GM12878 (cell line): ENCODE measurements at regions not wholly inside any gene's neighbourhood (a gene's known extent, or its start where the extent isn't known, plus 50 kb on each side); places are given as distances from the start of the nearest gene placed in this dataset.

Experiments used
- ATAC-seq: fragments of 200-7000 bp; cut with Tn5 transposase; 3 replicates; pipeline ENCODE4 v1.9.1; 2020; ENCODE audit warnings: mild to moderate bottlenecking, moderate library complexity
- BruUV-seq: library from RNA; stranded (reverse); fragments of 400-500 nt; replicated peaks from 2 replicates; lab custom pipeline; 2021; lab: Mats Ljungman, UMichigan
- CTCF ChIA-PET: fragments of 300-600 bp; sonication (Branson Sonifier 250); formaldehyde crosslinking; extraction: SDS; loops from one replicate; lab custom pipeline; 2021; ENCODE audit warnings: inconsistent platforms; lab: Yijun Ruan, JAX
- POLR2A ChIA-PET: fragments of 350-600 bp; formaldehyde crosslinking; extraction: SDS; loops from one replicate; lab custom pipeline; 2021; ENCODE audit warnings: inconsistent platforms; lab: Charles Lee
- RAD21 ChIA-PET: fragments of 300-600 bp; sonication (Branson Sonifier 250); formaldehyde crosslinking; loops from one replicate; lab custom pipeline; 2023; ENCODE audit warnings: antibody characterized with exemption; ENCODE audit not compliant: unreplicated experiment; lab: Charles Lee
- SMC1A ChIA-PET: fragments of 300-600 bp; sonication (Branson Sonifier 250); formaldehyde crosslinking; loops from one replicate; lab custom pipeline; 2023; ENCODE audit not compliant: unreplicated experiment, uncharacterized antibody; lab: Charles Lee
- DNase-seq: peaks from one replicate; pipeline ENCODE4 v3.0.0-alpha.2; 2011; ENCODE audit warnings: low read depth, low spot score
- FAIRE-seq: peaks from 3 replicates; lab custom pipeline; 2011; peaks lifted over from hg19 to GRCh38; lab: Jason Lieb, UNC
- H2AFZ ChIP-seq: 2 replicates; pipeline ENCODE4 v1.6.0; 2011; ENCODE audit warnings: low read depth, low read length, control low read depth; ENCODE audit not compliant: control insufficient read depth
- H3K27ac ChIP-seq: 2 replicates; pipeline ENCODE4 v1.5.1; 2011; ENCODE audit warnings: control low read depth; ENCODE audit not compliant: control insufficient read depth, insufficient read depth
- H3K27me3 ChIP-seq, 2 experiments: replicated peaks in 1 of 2; 2 replicates each; pipeline versions ENCODE4 v1.6.0 to v1.6.1; 2011; ENCODE audit warnings: low read length in 1 of 2; ENCODE audit not compliant: control insufficient read depth in 2 of 2, insufficient read depth in 2 of 2
- H3K36me3 ChIP-seq, 2 experiments: 2 replicates each; pipeline ENCODE4 v1.5.1; 2011; ENCODE audit warnings: low read length in 1 of 2; ENCODE audit not compliant: control insufficient read depth in 2 of 2, insufficient read depth in 2 of 2
- H3K4me1 ChIP-seq: 2 replicates; pipeline ENCODE4 v1.6.1; 2011; ENCODE audit warnings: mild to moderate bottlenecking, low read length, moderate library complexity, mixed read lengths; ENCODE audit not compliant: control insufficient read depth, insufficient read depth
- H3K4me2 ChIP-seq: 2 replicates; pipeline ENCODE4 v1.6.0; 2011; ENCODE audit warnings: control low read depth; ENCODE audit not compliant: control insufficient read depth, insufficient read depth
- H3K4me3 ChIP-seq: fragments of 200-600 bp; sonication (generic); 2 replicates; pipeline ENCODE4 v1.5.1; 2016
- H3K79me2 ChIP-seq: 2 replicates; pipeline ENCODE4 v1.6.0; 2011; ENCODE audit warnings: low read length; ENCODE audit not compliant: control insufficient read depth, insufficient read depth
- H3K9ac ChIP-seq: 2 replicates; pipeline ENCODE4 v1.8.0; 2011; ENCODE audit warnings: low read length, control low read depth, mixed read lengths; ENCODE audit not compliant: control insufficient read depth, insufficient read depth
- H3K9me3 ChIP-seq: replicated peaks from 3 replicates; pipeline ENCODE4 v1.5.1; 2011; ENCODE audit warnings: mild to moderate bottlenecking, low read length; ENCODE audit not compliant: control insufficient read depth, insufficient read depth
- H4K20me1 ChIP-seq: 2 replicates; pipeline ENCODE4 v1.6.0; 2011; ENCODE audit not compliant: control insufficient read depth, insufficient read depth
- ATF7 ChIP-seq: fragments of 450-650 bp; IDR thresholded peaks from 2 replicates; pipeline ENCODE4 v1.6.1; 2016; ENCODE audit warnings: low read depth, mild to moderate bottlenecking
- BCL11A ChIP-seq: IDR thresholded peaks from 2 replicates; pipeline ENCODE4 v1.6.1; 2011; ENCODE audit warnings: low read depth, low read length
- BCLAF1 ChIP-seq: fragments of 450-650 bp; IDR thresholded peaks from 2 replicates; pipeline ENCODE4 v1.6.1; 2017; ENCODE audit warnings: antibody characterized with exemption, mild to moderate bottlenecking, moderate library complexity
- BHLHE40 ChIP-seq, 2 experiments: fragments of 450-650 bp in 1 of 2; IDR thresholded peaks; 2 replicates each; pipeline ENCODE4 v1.6.1; 2011 to 2017; ENCODE audit warnings: low read depth in 2 of 2, borderline replicate concordance in 1 of 2, improper control_type of control experiment in 1 of 2, low read length in 1 of 2, mild to moderate bottlenecking in 1 of 2
- IKZF2 ChIP-seq, 2 experiments: fragments of 450-650 bp; IDR thresholded peaks; 2 replicates each; pipeline ENCODE4 v1.6.1; 2017; ENCODE audit warnings: mild to moderate bottlenecking in 2 of 2, moderate library complexity in 2 of 2
- IRF4 ChIP-seq: IDR thresholded peaks from 2 replicates; pipeline ENCODE4 v1.6.1; 2011; ENCODE audit warnings: low read depth, low read length
- IRF5 ChIP-seq: fragments of 450-650 bp; IDR thresholded peaks from 2 replicates; pipeline ENCODE4 v1.6.1; 2017; ENCODE audit warnings: borderline replicate concordance
- KAT2A ChIP-seq: conservative IDR thresholded peaks from 2 replicates; pipeline ENCODE4 v1.6.1; 2011; ENCODE audit warnings: low read depth, low read length; ENCODE audit not compliant: control insufficient read depth
- MTA2 ChIP-seq: fragments of 450-650 bp; IDR thresholded peaks from 2 replicates; pipeline ENCODE4 v1.6.1; 2016; ENCODE audit warnings: low read depth, mild to moderate bottlenecking, moderate library complexity
- MTA3 ChIP-seq: IDR thresholded peaks from 2 replicates; pipeline ENCODE4 v1.6.1; 2012; ENCODE audit warnings: low read length, inconsistent platforms, borderline replicate concordance
- NR2F1 ChIP-seq: fragments of 450-650 bp; conservative IDR thresholded peaks from 2 replicates; pipeline ENCODE4 v1.6.1; 2017; ENCODE audit warnings: mild to moderate bottlenecking
- RAD51 ChIP-seq: fragments of 450-650 bp; IDR thresholded peaks from 2 replicates; pipeline ENCODE4 v1.6.1; 2016; ENCODE audit warnings: moderate library complexity, mild to moderate bottlenecking, inconsistent platforms
- RB1 ChIP-seq: fragments of 450-650 bp; formaldehyde crosslinking; IDR thresholded peaks from 2 replicates; pipeline ENCODE4 v1.6.1; 2017; ENCODE audit warnings: mild to moderate bottlenecking, borderline replicate concordance
- SPI1 ChIP-seq: IDR thresholded peaks from 2 replicates; pipeline ENCODE4 v1.6.1; 2011; ENCODE audit warnings: low read depth, mild to moderate bottlenecking, low read length, moderate library complexity, borderline replicate concordance; ENCODE audit not compliant: insufficient read depth
- WGBS: methylation state at CpG from one replicate; pipeline ENCODE4 v1.1.6; 2016; ENCODE audit warnings: low lambda C conversion rate; ENCODE audit not compliant: insufficient replicate concordance, insufficient coverage; ENCODE audit errors: missing lambda C conversion rate; 5-methylcytosine and 5-hydroxymethylcytosine counted together
- in situ Hi-C: fragments of 300-500 bp; cut with MboI; formaldehyde crosslinking; loops from 9 replicates; pipeline ENCODE4 v1.14.3; 2018; ENCODE audit warnings: mixed read lengths
- intact Hi-C: fragments of 100-400 bp; cut with micrococcal nuclease; formaldehyde crosslinking; loops from one replicate; pipeline ENCODE4 v1.14.2; 2022; ENCODE audit not compliant: unreplicated experiment

GRCh38 chr20:39717936-39718335 lies 755.8 kb downstream of the DHX35 start (continued):
- no peak for TF ChIP-seq BCLAF1
- no peak for TF ChIP-seq MTA3
- TF ChIP-seq MTA2: no peak

- SMC1A ChIA-PET: interaction anchor here (1.6 kb wide), 1 partner anchor 11 kb away, joined by 4 read pairs; no protein-coding TSS in a partner anchor
- no peaks in the 10 kb centered on the region for H3K9me3 ChIP-seq
- RAD21 ChIA-PET: interaction anchor here (1.6 kb wide), 1 partner anchor 157 kb away, joined by 5 read pairs; no protein-coding TSS in a partner anchor
- no peaks in the 10 kb centered on the region; the same call in 1 of the 2 replicates for H3K4me1 ChIP-seq
- no peaks in the 10 kb centered on the region for H4K20me1 ChIP-seq
- peak; percentile 82 for ATAC-seq
- H3K27me3 ChIP-seq: no peaks in the 10 kb centered on the region
- DNase-seq: peak; percentile 8
- no peak overlapping the region for H2AFZ ChIP-seq
- no peak overlapping the region for H3K27ac ChIP-seq
- WGBS: 0% methylated on average over 1 of the region's 1 CpG
- H3K79me2 ChIP-seq: no peaks in the 10 kb centered on the region
- no TSS peak for BruUV-seq
- CTCF ChIA-PET: no interaction called here
- no peak overlapping the region for H3K4me3 ChIP-seq
- intact Hi-C loops: no loop called here
- FAIRE-seq: no peak
- in situ Hi-C loops: no loop called here
- H3K36me3 ChIP-seq: no peaks in the 10 kb centered on the region
- H3K4me2 ChIP-seq: no peak overlapping the region
- TF ChIP-seq BCL11A (peak; percentile 54), IRF4 (peak; percentile 78), ATF7 (peak; percentile 57; the same call in 1 of the 2 replicates), NR2F1 (peak; percentile 40; the same call in 1 of the 2 replicates), RAD51 (0 out of 2 replicates have a peak, but pooled peaks have one; percentile 31), IRF5 (no peak), BHLHE40 (IDR thresholded peaks at IDR 0.05; ENCODE audit: borderline replicate concordance in 1 of 2, low read depth in 2 of 2, low read length in 1 of 2) (peak in 1 of 2 experiments; percentile 56; a peak in 1 of 4 replicates), RB1 (no peak), SPI1 (peak; percentile 29; the same call in 1 of the 2 replicates), IKZF2 (IDR thresholded peaks at IDR 0.05) (0 out of 4 replicates have a peak, but pooled peaks of 1 of the 2 experiments have one; percentile 10), KAT2A (no peak)
- POLR2A ChIA-PET: no interaction called here
- H3K9ac ChIP-seq: no peak overlapping the region
Measured at GRCh38 chr20:39716796-39717341, 754.7 kb downstream of the DHX35 start.
